GM19397 (cell line): ENCODE measurements at regions not wholly inside any gene's neighbourhood (a gene's known extent, or its start where the extent isn't known, plus 50 kb on each side); places are given as distances from the start of the nearest gene placed in this dataset.

Experiments
- ATAC-seq: cut with Tn5 transposase; IDR thresholded peaks from one replicate; pipeline ENCODE4 v1.9.1; 2021; ENCODE audit warnings: mild to moderate bottlenecking, moderate library complexity; ENCODE audit not compliant: unreplicated experiment

DNA sequence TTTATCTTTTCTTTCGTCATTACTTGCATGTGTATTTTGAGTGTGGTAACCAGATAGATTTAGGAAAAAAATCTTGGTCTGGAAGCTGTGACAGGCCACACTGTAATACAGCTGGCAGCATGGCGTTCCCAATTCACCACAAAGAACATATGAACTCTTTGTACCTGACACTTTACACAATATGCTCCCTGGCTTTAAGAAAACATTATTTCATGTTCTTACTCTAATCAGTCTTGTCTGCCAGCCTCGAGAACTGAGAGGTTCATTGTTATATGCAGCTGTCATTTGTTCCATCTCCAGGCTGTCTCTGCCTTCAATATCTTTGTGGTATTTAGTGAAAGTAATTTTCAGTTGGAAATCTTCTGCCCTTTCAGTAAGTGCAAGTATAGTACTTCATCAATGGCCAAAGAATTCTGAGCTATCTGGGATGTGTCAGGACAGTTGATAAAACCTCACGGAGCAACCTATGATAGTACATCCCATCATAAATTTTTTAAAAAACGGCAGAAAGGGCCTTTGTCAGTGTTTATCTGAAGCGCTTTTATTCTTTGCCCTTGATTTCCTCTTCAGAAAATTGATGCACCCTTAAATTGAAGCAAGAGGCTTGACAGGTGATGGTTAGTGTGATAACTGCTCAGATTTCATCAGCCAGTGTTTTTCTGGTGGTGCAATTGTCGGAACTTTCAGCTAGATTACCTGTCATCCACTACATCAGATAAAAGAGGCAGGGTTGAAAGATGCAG lies 146.3 kb upstream of the SP8 start:
- no peak for ATAC-seq

DNA sequence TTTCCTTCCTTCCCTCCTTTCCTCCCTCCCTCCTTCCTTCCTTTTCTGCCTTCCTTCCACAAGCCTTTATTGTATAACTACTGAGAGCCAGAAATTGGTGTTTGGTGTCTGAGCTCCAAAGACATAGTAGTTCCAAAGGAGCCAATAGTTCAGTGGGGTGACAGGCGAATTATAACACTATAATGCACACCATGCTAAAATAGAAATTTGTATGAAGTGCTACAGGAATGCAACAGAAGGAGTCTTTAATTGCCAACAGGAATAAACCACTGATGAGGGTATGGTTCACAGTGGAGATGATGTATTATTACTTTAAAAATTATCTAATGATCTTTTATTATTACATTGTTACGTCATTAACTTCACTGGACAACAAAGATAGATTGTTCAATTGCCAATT lies 158.8 kb upstream of the SP8 start:
- no peak for ATAC-seq

DNA sequence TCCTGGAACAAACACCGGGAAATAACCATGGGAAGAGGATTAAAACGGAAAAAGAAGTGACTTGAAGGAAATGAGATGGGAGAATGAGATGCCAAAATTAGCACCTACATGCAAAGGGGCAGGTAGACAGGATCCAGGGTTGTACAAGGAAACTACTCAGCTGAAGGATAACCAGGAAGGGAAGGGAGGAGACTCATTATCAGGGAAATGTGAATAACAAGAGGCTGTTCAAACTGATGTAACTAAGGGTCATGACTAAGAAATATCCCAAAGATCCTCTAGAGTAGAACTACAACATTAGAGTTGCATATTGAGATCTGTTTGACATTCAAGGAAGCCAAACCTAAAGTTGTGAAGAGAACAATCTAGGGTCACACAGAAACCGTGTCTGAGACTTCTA lies 166.2 kb upstream of the SP8 start:
- ATAC-seq, result no peak

DNA sequence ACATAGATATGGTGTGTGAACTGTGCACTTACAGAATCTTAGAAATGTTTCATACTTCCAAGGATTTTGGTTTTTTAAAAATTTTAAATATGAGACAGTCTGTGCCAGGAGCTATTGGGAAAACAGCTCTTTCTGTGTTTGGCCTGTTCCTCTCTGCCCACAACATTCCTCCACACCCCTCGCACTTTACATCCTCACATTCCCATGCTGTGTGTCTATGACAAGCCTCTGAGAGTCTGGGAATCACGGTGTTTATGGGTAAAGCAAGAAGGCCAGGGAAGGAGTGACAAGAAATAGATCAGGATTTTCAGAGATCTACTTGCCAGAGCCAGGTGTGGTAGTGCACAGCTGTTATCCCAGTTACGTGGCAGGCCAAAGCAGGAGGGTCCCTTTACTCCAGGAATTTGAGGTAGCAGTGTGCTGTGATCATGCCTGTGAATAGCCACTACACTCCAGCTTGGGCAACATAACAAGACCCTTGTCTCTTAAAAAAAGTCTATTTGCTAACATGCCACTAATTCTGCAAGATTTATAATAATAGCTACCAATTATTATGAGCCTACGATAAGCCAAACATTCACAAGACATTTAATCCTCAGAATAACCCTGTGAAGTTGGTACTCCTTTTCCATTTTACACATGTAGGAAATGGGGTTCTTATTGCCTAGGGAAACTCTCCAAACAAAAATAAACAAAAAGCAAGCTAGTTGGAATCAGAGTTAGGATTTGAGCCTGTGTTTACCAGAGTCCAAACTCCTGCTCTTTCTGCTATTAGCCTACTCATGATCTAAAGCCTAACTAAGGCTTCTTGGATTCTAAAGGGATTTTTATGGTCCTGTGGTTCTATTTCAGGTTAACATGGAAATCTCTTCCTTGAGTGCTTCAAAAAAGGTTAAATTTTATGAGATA lies 168.3 kb upstream of the SP8 start:
- no peak for ATAC-seq

DNA sequence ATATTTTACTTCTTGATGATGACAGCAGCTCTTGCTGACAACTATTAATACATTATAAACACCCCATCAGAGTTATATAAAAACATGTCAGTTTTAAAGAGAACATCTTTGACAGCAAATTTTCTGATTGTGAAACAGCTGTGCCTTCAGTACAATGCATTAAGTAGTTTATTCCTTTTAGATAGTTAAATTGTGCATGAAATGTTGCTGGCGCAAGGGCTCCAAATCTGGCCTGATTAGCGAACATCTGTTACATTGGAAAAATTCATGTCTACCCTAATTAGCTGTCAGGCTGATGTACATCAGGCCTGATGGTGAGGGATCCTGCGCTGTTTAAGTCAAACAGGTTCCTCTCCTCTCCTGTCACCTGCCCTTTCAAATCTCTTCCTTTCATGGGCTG lies 171.9 kb upstream of the SP8 start:
- no peak for ATAC-seq

DNA sequence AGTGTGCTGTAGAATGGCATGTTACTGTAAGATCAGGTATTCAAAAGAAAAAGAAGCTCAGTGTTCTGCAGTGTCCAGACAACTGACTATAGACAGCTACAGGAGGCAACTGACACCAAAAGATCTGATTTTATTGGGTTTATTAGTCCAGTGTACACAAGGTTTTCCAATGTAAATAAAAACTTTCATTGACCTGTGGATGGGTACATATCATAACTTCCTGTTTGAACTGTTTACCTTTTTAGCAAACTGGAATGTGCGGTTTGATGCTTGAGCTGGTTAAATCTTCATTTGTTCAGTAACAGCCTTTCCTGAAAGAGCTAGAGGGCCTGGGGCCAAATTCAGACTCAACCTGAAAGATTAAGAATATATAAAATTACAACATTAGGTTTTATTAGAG lies 172.6 kb upstream of the SP8 start:
- ATAC-seq, result no peak

- no peak for ATAC-seq
Measured at GRCh38 chr7:20963556-20964280, 177.0 kb upstream of the SP8 start.

DNA sequence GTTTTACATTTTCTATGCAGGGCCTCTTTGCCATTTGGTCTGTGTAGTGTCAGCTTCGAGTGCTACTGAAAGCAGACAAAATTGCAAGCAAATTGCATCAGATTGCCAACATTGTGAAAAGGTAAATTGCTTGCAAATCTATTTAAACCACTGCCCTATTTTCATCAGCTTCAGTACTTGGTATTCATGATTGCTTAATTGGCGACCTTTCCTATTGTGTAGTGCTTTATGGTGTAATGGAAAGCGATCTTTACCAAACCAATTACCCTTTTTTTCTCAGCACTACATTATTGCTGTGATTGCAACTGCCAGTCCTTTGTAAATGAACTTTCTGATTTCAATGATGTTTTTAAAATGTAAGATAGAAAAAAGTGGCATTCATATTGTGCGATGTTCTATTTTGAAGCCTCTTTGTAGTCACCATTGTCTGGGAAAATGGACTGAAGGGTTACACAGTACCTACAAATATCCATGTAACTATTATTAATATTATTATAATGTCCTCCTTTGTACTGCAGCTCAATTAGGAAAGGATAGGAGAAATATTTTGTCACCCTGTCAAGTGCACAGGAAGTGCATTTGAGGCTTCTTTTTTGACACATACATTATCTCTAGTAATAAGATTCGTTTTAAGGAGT lies 177.7 kb upstream of the SP8 start:
- no peak for ATAC-seq

GRCh38 chr7:20971219-20971618 lies 184.5 kb upstream of the SP8 start:
- ATAC-seq, result no peak

- no peak for ATAC-seq
Measured at GRCh38 chr7:20980232-20980631, 193.5 kb upstream of the SP8 start.

DNA sequence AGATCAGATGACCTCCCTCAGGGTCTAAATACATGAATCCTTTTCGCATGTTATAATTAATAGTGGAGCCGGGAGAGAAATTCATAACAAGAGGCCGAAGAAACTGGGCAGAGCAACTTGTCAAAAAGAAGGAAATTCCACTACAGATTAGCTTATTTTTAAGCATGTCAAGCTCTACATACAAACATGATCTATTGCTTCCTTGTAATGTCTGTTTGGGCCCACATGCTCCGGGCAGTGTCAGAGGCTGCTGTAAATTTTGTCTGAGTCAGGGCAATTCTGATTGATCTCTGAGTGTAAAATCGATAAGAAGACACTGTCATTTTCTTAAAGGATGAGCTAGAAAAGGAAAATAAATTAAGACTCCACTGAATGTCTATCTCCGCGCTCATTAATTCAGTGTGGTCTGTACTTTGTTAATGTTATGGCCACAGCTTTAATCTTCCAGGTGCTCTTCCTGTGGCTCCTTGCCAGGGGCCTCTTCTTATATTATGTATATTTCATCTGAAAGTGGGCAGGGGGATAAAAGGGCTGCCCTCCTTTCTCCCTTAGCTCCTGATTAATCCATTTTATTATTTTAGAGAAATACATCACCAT lies 194.1 kb upstream of the SP8 start:
- no peak for ATAC-seq

DNA sequence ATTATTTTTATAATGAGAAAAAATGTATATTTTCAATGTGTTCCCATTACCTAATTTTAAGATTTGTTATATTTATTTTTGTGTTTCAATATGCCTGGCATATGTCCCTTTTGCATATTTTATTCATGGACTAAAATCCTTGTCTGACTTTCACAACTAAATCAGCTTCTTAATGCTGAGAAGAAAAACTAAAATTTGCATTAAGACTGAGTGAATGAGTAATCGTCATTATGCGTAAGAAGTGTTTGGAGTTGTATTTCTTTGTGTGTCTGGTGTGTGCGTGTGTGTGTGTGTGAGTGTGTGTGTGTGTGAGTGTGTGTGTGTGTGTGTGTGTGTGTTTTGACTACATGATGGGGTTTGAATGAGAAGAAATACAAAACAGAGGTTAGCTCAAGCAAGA lies 201.7 kb upstream of the SP8 start:
- ATAC-seq, result no peak

- no peak for ATAC-seq
Measured at GRCh38 chr7:20991544-20991943, 204.9 kb upstream of the SP8 start.

GRCh38 chr7:20993693-20994092 lies 207.0 kb upstream of the SP8 start:
- no peak for ATAC-seq

- no peak for ATAC-seq
Measured at GRCh38 chr7:20998309-20998708, 211.6 kb upstream of the SP8 start.

- no peak for ATAC-seq
Measured at GRCh38 chr7:21011153-21011552, 224.5 kb upstream of the SP8 start.

GRCh38 chr7:21013765-21014539 lies 227.3 kb upstream of the SP8 start:
- no peak for ATAC-seq

- no peak for ATAC-seq
Measured at GRCh38 chr7:21020667-21021066, 234.0 kb upstream of the SP8 start.

DNA sequence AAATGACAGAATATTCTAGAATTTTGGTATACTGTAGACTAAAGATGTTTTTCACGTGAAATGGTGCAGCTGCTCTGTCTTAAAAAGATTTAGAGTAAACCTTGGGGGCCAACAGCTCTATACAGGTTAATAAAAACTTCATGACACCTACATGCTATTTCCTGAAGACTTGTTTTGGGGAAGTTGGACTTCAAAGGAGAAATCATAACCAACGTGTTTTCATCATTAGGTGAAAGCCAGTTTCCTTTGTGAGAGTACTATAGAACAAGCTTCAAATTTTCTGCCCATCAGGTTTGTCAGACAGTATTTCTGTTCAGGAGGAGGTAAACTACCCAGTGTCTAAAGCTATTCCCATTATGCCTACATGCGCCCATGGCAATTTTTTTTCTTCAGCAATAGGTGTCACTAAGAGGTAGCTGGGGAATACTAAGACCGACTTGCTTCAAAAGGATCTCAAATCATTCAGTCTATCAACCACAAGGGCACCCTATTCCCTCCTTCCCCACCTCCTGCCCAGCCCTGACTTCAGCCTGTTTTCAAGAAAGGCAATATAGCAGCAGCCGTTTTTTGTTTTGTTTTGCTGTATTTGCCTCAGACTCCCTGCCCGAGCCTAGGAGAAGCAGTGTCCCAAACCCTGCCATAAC lies 237.3 kb upstream of the SP8 start:
- ATAC-seq, result no peak

DNA sequence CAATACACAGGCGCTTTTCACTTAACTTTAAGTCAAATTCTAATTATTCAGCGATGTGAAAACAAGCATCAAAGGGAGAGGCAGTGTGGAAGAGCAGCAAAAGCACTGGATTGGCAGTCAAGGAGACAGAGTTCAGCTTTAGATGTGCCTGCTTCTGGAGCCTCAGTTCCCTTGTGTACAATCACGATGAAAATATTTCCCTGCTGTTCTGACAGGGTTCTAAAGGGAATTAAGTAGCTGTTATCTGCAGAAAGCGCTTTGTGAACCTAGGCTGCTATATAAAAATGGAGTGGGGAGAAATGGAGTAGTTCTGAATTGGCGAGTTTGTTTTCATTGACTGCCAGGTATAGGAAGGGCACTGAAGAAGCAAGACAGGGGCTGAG lies 237.8 kb upstream of the SP8 start:
- ATAC-seq, result no peak
